Suppressor macrophage treated with lipopolysaccharide for 1 hour (primary cell): ENCODE measurements at regions not wholly inside any gene's neighbourhood (a gene's known extent, or its start where the extent isn't known, plus 50 kb on each side); places are given as distances from the start of the nearest gene placed in this dataset.

Source experiments
- DNase-seq, 3 donors: peaks; one replicate each; pipeline ENCODE4 v3.0.0-alpha.2; 2020 to 2022

GRCh38 chr4:13944095-13944511 is 316.6 kb upstream of the BOD1L1 start:
- no peak for DNase-seq

GRCh38 chr4:13947921-13948320 is 320.4 kb upstream of the BOD1L1 start:
- DNase-seq, result no peak

GRCh38 chr4:13950491-13950890 is 323.0 kb upstream of the BOD1L1 start:
- DNase-seq, result no peak

- DNase-seq, result no peak
These were observed 325.6 kb upstream of the BOD1L1 start for GRCh38 chr4:13953083-13953482.

- no peak for DNase-seq
These were observed 328.0 kb upstream of the BOD1L1 start for GRCh38 chr4:13955551-13955950.

GRCh38 chr4:13956947-13957346 is 329.4 kb upstream of the BOD1L1 start:
- no peak for DNase-seq

GRCh38 chr4:13957871-13958270 is 330.3 kb upstream of the BOD1L1 start:
- DNase-seq, result no peak

- DNase-seq, result no peak
These were observed 336.1 kb upstream of the BOD1L1 start for GRCh38 chr4:13963601-13964000.

- DNase-seq, result no peak
These were observed 339.0 kb upstream of the BOD1L1 start for GRCh38 chr4:13966231-13967195.

- DNase-seq, result no peak
These were observed 341.2 kb upstream of the BOD1L1 start for GRCh38 chr4:13968723-13969122.

GRCh38 chr4:13970349-13970748 is 342.8 kb upstream of the BOD1L1 start:
- no peak for DNase-seq

GRCh38 chr4:13977746-13978145 is 350.2 kb upstream of the BOD1L1 start:
- no peak for DNase-seq

- peak in 1 of 3 donors; percentile 17 for DNase-seq
These were observed 353.1 kb upstream of the BOD1L1 start for GRCh38 chr4:13980317-13981310.

GRCh38 chr4:13981499-13981898 is 354.0 kb upstream of the BOD1L1 start:
- no peak for DNase-seq

- no peak for DNase-seq
These were observed 354.5 kb upstream of the BOD1L1 start for GRCh38 chr4:13982010-13982409.

- no peak for DNase-seq
These were observed 355.8 kb upstream of the BOD1L1 start for GRCh38 chr4:13983189-13983790.

GRCh38 chr4:13984991-13985800 is 357.7 kb upstream of the BOD1L1 start:
- peak; percentile 20 to 44 (median 33) for DNase-seq

GRCh38 chr4:13985837-13986236 is 358.3 kb upstream of the BOD1L1 start:
- peak in 1 of 3 donors; percentile 13 for DNase-seq

GRCh38 chr4:13986548-13986947 is 359.0 kb upstream of the BOD1L1 start:
- DNase-seq, result no peak

GRCh38 chr4:13988353-13989305 is 361.1 kb upstream of the BOD1L1 start:
- peak; percentile 22 to 31 (median 24) for DNase-seq

GRCh38 chr4:13989501-13989900 is 362.0 kb upstream of the BOD1L1 start:
- DNase-seq, result no peak
